CD4-positive, alpha-beta T cell (primary cell): ENCODE measurements at regions not wholly inside any gene's neighbourhood (a gene's known extent, or its start where the extent isn't known, plus 50 kb on each side); places are given as distances from the start of the nearest gene placed in this dataset.

Experiments
- ATAC-seq: fragments of 200-7000 bp; cut with Tn5 transposase; one replicate; pipeline ENCODE4 v1.10.0; 2022; ENCODE audit warnings: mild to moderate bottlenecking; ENCODE audit not compliant: poor library complexity
- CTCF ChIA-PET: fragments of 350-600 bp; sonication (Branson Sonifier 250); formaldehyde crosslinking; loops from one replicate; lab custom pipeline; 2021; ENCODE audit warnings: antibody characterized with exemption, inconsistent platforms; lab: Charles Lee
- POLR2A ChIA-PET: fragments of 350-600 bp; sonication (Branson Sonifier 250); formaldehyde crosslinking; loops from one replicate; lab custom pipeline; 2021; ENCODE audit warnings: antibody characterized with exemption, inconsistent platforms; lab: Charles Lee
- DNase-seq, 14 experiments: peaks; one replicate each; pipeline ENCODE4 v3.0.0-alpha.2; 2013 to 2020; ENCODE audit warnings: mixed read lengths in 2 of 14
- H3K27ac ChIP-seq, 2 donors: one replicate each; pipeline versions ENCODE4 v1.5.1 to v1.7.0; 2013; ENCODE audit warnings: low read length in 2 of 2, low read depth in 1 of 2, mild to moderate bottlenecking in 1 of 2
- H3K27me3 ChIP-seq, 2 experiments: 1 replicate in 1 of 2; 2 replicates in 1 of 2; pipeline versions ENCODE4 v1.6.1 to v1.7.0; 2013; ENCODE audit warnings: low read length in 2 of 2, control low read depth in 1 of 2, mild to moderate bottlenecking in 1 of 2, moderate library complexity in 1 of 2; ENCODE audit not compliant: insufficient read depth in 2 of 2, control insufficient read depth in 1 of 2
- H3K36me3 ChIP-seq: one replicate; pipeline ENCODE4 v1.6.1; 2013; ENCODE audit warnings: low read length, control low read depth; ENCODE audit not compliant: insufficient read depth
- H3K4me1 ChIP-seq: one replicate; pipeline ENCODE4 v1.6.1; 2013; ENCODE audit warnings: low read length, control low read depth; ENCODE audit not compliant: insufficient read depth
- H3K4me3 ChIP-seq: one replicate; pipeline ENCODE4 v1.5.1; 2013; ENCODE audit warnings: mild to moderate bottlenecking, low read length, moderate library complexity
- H3K9me3 ChIP-seq, 2 experiments: 1 replicate in 1 of 2; 2 replicates in 1 of 2; pipeline versions ENCODE4 v1.6.1 to v1.7.0; 2013; ENCODE audit warnings: low read length in 2 of 2, mild to moderate bottlenecking in 2 of 2, control low read depth in 1 of 2, moderate library complexity in 1 of 2; ENCODE audit not compliant: control insufficient read depth in 1 of 2, insufficient read depth in 1 of 2
- H3K27ac Mint-ChIP-seq: one replicate; pipeline ENCODE4 v1.8.0; 2020; ENCODE audit warnings: mixed read lengths
- H3K27me3 Mint-ChIP-seq: one replicate; pipeline ENCODE4 v1.8.0; 2021; ENCODE audit warnings: mixed read lengths
- H3K36me3 Mint-ChIP-seq: one replicate; pipeline ENCODE4 v1.8.0; 2021; ENCODE audit warnings: low read depth, mixed read lengths
- H3K4me1 Mint-ChIP-seq: one replicate; pipeline ENCODE4 v1.8.0; 2021; ENCODE audit warnings: low read depth, mixed read lengths
- H3K4me3 Mint-ChIP-seq: one replicate; pipeline ENCODE4 v1.8.0; 2020; ENCODE audit warnings: mild to moderate bottlenecking, mixed read lengths
- H3K9me3 Mint-ChIP-seq: one replicate; pipeline ENCODE4 v1.8.0; 2020; ENCODE audit warnings: mixed read lengths
- intact Hi-C, 2 experiments: fragments of 100-400 bp; cut with DNase I in 1 of 2; cut with micrococcal nuclease in 1 of 2; formaldehyde crosslinking; loops; one replicate each; pipeline versions ENCODE4 v1.15.1 to v1.9.0; 2023 to 2025; cut with DNase I, micrococcal nuclease
- TF ChIP-seq, protein P1 (sequence below): fragments of 200-600 bp; IDR thresholded peaks from one replicate; pipeline ENCODE4 v1.8.0; 2022; ENCODE audit warnings: antibody characterized with exemption, mild to moderate bottlenecking

GRCh38 chr19:27861411-27861975, 1351.5 kb downstream of the UQCRFS1 start:
- CTCF ChIA-PET, result no interaction called here
- TF ChIP-seq, protein P1, sequence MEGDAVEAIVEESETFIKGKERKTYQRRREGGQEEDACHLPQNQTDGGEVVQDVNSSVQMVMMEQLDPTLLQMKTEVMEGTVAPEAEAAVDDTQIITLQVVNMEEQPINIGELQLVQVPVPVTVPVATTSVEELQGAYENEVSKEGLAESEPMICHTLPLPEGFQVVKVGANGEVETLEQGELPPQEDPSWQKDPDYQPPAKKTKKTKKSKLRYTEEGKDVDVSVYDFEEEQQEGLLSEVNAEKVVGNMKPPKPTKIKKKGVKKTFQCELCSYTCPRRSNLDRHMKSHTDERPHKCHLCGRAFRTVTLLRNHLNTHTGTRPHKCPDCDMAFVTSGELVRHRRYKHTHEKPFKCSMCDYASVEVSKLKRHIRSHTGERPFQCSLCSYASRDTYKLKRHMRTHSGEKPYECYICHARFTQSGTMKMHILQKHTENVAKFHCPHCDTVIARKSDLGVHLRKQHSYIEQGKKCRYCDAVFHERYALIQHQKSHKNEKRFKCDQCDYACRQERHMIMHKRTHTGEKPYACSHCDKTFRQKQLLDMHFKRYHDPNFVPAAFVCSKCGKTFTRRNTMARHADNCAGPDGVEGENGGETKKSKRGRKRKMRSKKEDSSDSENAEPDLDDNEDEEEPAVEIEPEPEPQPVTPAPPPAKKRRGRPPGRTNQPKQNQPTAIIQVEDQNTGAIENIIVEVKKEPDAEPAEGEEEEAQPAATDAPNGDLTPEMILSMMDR, result no peak
- intact Hi-C loops, result no loop called here

DNA sequence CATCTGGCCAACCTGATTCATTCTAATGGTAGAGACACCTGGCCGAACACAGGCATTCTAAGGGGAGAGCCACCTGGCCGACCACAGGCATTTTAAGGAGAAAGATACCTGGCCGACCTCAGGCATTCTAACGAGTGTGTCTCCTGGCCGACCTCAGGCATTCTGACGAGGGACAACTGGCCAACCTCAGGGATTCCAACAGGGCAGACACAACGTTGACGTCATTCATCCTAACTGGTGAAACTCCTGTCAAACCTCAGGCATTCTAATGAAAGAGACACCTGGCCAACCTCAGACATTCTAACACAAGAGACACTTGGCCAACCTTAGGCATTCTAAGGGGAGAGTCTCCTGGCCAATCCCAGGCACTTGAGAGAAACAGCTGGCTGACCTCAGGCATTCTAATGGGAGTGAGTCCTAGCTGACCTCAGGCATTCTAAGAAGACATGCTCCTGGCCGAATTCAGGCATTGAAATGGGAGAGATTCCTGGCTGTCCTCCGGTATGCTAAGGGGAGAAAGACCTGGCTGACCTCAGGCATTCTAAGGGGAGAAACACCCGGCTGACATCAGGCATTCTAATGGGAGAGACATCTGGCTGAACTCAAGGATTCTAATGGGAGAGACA, 1352.5 kb downstream of the UQCRFS1 start:
- Mint-ChIP-seq H3K4me1 (no peaks in the 10 kb centered on the region), H3K27ac (no peak overlapping the region), H3K4me3 (no peak overlapping the region), H3K27me3 (no peaks in the 10 kb centered on the region), H3K9me3 (peaks cover 32% of the 10 kb centered on the region), H3K36me3 (peaks cover 57% of the 10 kb centered on the region)
- no peak for ATAC-seq
- ChIA-PET CTCF (no interaction called here), POLR2A (no interaction called here)
- TF ChIP-seq, protein P1, result no peak
- Histone ChIP-seq H3K4me3 (no peak overlapping the region), H3K9me3 (peaks cover 20 to 46% of the 10 kb centered on the region in 2 experiments), H3K4me1 (no peaks in the 10 kb centered on the region), H3K27ac (no peak overlapping the region), H3K36me3 (no peaks in the 10 kb centered on the region), H3K27me3 (no peaks in the 10 kb centered on the region)
- intact Hi-C loops, result no loop called here
- DNase-seq, result no peak

More at GRCh38 chr19:27861411-27861975, 1351.5 kb downstream of the UQCRFS1 start:
- Mint-ChIP-seq H3K9me3 (peaks cover 38% of the 10 kb centered on the region), H3K27me3 (no peaks in the 10 kb centered on the region), H3K27ac (no peak overlapping the region), H3K36me3 (peaks cover 61% of the 10 kb centered on the region), H3K4me1 (no peaks in the 10 kb centered on the region), H3K4me3 (no peak overlapping the region)
- Histone ChIP-seq H3K4me1 (no peaks in the 10 kb centered on the region), H3K27me3 (no peaks in the 10 kb centered on the region), H3K9me3 (peaks cover 20 to 49% of the 10 kb centered on the region in 2 experiments), H3K36me3 (no peaks in the 10 kb centered on the region), H3K4me3 (no peak overlapping the region), H3K27ac (no peak overlapping the region)
- no peak for DNase-seq
- ATAC-seq, result no peak
- POLR2A ChIA-PET, result no interaction called here

- Histone ChIP-seq H3K27me3 (no peaks in the 10 kb centered on the region), H3K4me3 (no peak overlapping the region), H3K27ac (no peak overlapping the region), H3K36me3 (no peaks in the 10 kb centered on the region), H3K9me3 (peaks cover 20 to 48% of the 10 kb centered on the region in 2 experiments), H3K4me1 (no peaks in the 10 kb centered on the region)
- Mint-ChIP-seq H3K27me3 (no peaks in the 10 kb centered on the region), H3K9me3 (peaks cover 38% of the 10 kb centered on the region), H3K27ac (no peak overlapping the region), H3K4me1 (no peaks in the 10 kb centered on the region), H3K4me3 (no peak overlapping the region), H3K36me3 (peaks cover 63% of the 10 kb centered on the region)
- ChIA-PET POLR2A (no interaction called here), CTCF (no interaction called here)
- intact Hi-C loops, result no loop called here
- no peak for DNase-seq
- no peak for ATAC-seq
- TF ChIP-seq, protein P1, result no peak
Measured at GRCh38 chr19:27859689-27860088, 1353.3 kb downstream of the UQCRFS1 start.
